ENCODE measurements at regions not wholly inside any gene's neighbourhood (a gene's known extent, or its start where the extent isn't known, plus 50 kb on each side); places are given as distances from the start of the nearest gene placed in this dataset.

DNA sequence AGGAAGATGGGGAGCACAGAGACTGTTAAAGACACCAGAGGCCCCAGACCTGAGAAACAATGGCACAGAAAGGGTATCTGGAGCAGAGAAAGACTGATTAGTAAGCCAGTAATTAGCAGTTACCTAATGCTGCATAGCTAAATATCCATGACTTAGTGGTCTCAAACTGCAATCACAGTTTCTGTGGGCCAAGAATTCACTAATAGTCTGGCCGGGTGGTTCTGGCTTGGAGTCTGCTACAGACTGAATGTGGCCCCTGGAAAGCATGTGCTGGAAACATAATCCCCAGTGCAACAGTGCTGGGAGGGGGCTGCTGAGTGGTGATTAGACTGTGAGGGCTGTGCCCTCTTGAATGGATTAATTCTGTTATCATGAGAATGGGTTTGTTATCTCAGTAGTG, 54.1 kb upstream of the VSX1 start (continued):
- TF ChIP-seq USF2 (CRISPR knock-in tag; IDR thresholded peaks at IDR 0.05) = no peak

- H3K36me3 Mint-ChIP-seq = no peaks in the 10 kb centered on the region
- no peak overlapping the region for H3K4me3 Mint-ChIP-seq
- no peak overlapping the region for H3K27ac Mint-ChIP-seq
- POLR2A ChIA-PET = no interaction called here
- CTCF ChIA-PET = no interaction called here
- no peak for DNase-seq (ENCODE audit: low spot score)
- ATAC-seq = no peak
- H3K27me3 Mint-ChIP-seq (ENCODE audit: low read depth) = no peaks in the 10 kb centered on the region; the same call in 1 of the 2 replicates
- TF ChIP-seq CTCF (IDR thresholded peaks at IDR 0.05) (no peak), FOXK1 (CRISPR knock-in tag; IDR thresholded peaks at IDR 0.05) (no peak), FOXP1 (CRISPR knock-in tag; IDR thresholded peaks at IDR 0.05; ENCODE audit: borderline replicate concordance) (no peak), ZNF138 (CRISPR knock-in tag; conservative IDR thresholded peaks at IDR 0.05) (no peak)
- TF ChIP-seq, protein P1, sequence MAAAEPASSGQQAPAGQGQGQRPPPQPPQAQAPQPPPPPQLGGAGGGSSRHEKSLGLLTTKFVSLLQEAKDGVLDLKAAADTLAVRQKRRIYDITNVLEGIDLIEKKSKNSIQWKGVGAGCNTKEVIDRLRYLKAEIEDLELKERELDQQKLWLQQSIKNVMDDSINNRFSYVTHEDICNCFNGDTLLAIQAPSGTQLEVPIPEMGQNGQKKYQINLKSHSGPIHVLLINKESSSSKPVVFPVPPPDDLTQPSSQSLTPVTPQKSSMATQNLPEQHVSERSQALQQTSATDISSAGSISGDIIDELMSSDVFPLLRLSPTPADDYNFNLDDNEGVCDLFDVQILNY (CRISPR knock-in tag; IDR thresholded peaks at IDR 0.05) = no peak
- H3K4me1 Mint-ChIP-seq = peaks cover 5% of the 10 kb centered on the region; the same call in 1 of the 2 replicates
- H3K9me3 Mint-ChIP-seq = no peaks in the 10 kb centered on the region
Observed at GRCh38 chr20:25136643-25137559, 55.0 kb upstream of the VSX1 start.

DNA sequence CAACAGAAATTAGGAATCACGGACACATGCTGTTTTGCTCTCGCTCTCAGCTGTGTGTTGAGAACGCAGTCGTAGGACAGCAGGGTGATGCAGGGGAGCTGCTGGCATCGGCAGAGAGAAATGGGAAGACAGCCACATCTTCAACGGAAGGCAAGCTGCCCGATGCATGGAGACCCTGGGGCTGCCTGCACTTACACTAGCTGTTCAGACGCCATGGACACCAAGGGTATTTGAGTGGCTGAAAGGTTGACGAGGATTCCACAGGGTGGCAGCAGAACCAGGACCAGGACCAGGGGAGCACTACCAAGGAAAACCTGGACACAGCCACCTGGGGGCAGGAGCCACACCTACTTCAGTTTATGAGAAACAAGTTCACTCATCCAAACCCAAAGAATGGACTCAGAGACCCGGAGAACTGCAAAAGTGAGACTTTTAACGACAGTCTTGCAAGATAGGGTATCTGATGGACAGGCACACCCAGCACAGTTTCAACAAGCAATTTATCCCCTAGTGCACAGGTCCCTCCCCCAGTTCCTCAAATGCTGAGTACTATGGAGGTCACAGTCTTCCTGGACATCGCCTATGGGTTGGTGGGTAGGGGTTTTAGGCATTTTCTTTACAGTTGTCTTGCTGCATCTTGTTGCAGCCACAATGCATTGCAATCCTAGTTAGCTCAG, 56.3 kb upstream of the ENTPD6 start:
- no peak overlapping the region for H3K4me3 Mint-ChIP-seq
- H3K27me3 Mint-ChIP-seq (ENCODE audit: low read depth) = no peaks in the 10 kb centered on the region; the same call in 1 of the 2 replicates
- H3K9me3 Mint-ChIP-seq = no peaks in the 10 kb centered on the region
- TF ChIP-seq ZNF671 (CRISPR knock-in tag; IDR thresholded peaks at IDR 0.05) = no peak
- TF ChIP-seq, protein P1 (CRISPR knock-in tag; IDR thresholded peaks at IDR 0.05) = no peak
- no peak for TF ChIP-seq CDX4 (CRISPR knock-in tag; IDR thresholded peaks at IDR 0.05; ENCODE audit: borderline replicate concordance)
- TF ChIP-seq ZNF396 (CRISPR knock-in tag; IDR thresholded peaks at IDR 0.05; ENCODE audit: borderline replicate concordance) = no peak
- TF ChIP-seq NR3C1 (CRISPR knock-in tag; conservative IDR thresholded peaks at IDR 0.05; ENCODE audit: low read depth) = no peak
- TF ChIP-seq STAT6 (CRISPR knock-in tag; conservative IDR thresholded peaks at IDR 0.05; ENCODE audit: low read depth) = no peak
- peak; percentile 27; the same call in 1 of the 2 replicates for TF ChIP-seq GABPB1 (CRISPR knock-in tag; IDR thresholded peaks at IDR 0.05)
- no peak for TF ChIP-seq HMGA2 (CRISPR knock-in tag; IDR thresholded peaks at IDR 0.05)
- ChIA-PET POLR2A (no interaction called here), CTCF (interaction anchor here (1.2 to 1.6 kb wide), 3 partner anchors 9 to 56 kb away, joined by 3 to 4 read pairs (median 4); partner anchors contain the start of gene ENTPD6)
- H3K27ac Mint-ChIP-seq = no peak overlapping the region
- peaks cover 5% of the 10 kb centered on the region; the same call in 1 of the 2 replicates for H3K4me1 Mint-ChIP-seq
- DNase-seq (ENCODE audit: low spot score) (no peak), ATAC-seq (peak; percentile 72)
- no peaks in the 10 kb centered on the region for H3K36me3 Mint-ChIP-seq
